Esophagus squamous epithelium (tissue), 4 donors: ENCODE measurements at regions not wholly inside any gene's neighbourhood (a gene's known extent, or its start where the extent isn't known, plus 50 kb on each side); places are given as distances from the start of the nearest gene placed in this dataset.

Experiments used
- POLR2A ChIP-seq, 4 donors: fragments of 450-650 bp; IDR thresholded peaks; one replicate each; pipeline ENCODE4 v1.6.1; 2017; ENCODE audit warnings: antibody characterized with exemption in 4 of 4, mild to moderate bottlenecking in 4 of 4, moderate library complexity in 3 of 4
- TF ChIP-seq, protein P1 (sequence below), 6 experiments: fragments of 450-650 bp in 4 of 6; fragments of 200-600 bp in 2 of 6; sonication (generic) in 2 of 6; IDR thresholded peaks; one replicate each; pipeline ENCODE4 v1.5.1; 2016 to 2019; ENCODE audit warnings: antibody characterized with exemption in 6 of 6, mild to moderate bottlenecking in 4 of 6, moderate library complexity in 4 of 6

DNA sequence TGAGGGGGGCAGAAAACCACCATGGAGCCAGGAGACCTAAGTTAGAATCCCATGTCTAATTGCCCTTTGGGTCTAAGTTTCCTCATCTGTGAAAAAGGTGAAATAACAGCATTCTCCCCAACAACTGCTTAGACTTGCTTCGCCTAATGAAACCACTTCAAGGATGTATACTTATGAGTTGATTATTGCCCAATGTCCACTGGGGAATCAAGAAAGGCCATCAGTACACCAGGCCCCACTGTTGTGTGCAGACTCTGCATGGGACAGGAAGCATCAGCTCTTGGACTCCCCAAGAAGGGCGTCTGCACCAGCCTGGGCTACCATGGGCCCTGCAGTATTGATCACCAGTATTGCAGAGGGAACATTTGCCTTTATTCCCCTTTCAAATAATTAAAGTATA lies 189.6 kb downstream of the MAFB start:
- TF ChIP-seq, protein P1, sequence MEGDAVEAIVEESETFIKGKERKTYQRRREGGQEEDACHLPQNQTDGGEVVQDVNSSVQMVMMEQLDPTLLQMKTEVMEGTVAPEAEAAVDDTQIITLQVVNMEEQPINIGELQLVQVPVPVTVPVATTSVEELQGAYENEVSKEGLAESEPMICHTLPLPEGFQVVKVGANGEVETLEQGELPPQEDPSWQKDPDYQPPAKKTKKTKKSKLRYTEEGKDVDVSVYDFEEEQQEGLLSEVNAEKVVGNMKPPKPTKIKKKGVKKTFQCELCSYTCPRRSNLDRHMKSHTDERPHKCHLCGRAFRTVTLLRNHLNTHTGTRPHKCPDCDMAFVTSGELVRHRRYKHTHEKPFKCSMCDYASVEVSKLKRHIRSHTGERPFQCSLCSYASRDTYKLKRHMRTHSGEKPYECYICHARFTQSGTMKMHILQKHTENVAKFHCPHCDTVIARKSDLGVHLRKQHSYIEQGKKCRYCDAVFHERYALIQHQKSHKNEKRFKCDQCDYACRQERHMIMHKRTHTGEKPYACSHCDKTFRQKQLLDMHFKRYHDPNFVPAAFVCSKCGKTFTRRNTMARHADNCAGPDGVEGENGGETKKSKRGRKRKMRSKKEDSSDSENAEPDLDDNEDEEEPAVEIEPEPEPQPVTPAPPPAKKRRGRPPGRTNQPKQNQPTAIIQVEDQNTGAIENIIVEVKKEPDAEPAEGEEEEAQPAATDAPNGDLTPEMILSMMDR (IDR thresholded peaks at IDR 0.05) = no peak
- TF ChIP-seq POLR2A (IDR thresholded peaks at IDR 0.05) = no peak
